HG03066 (cell line): ENCODE measurements at regions not wholly inside any gene's neighbourhood (a gene's known extent, or its start where the extent isn't known, plus 50 kb on each side); places are given as distances from the start of the nearest gene placed in this dataset.

Experiments used
- ATAC-seq: cut with Tn5 transposase; IDR thresholded peaks from one replicate; pipeline ENCODE4 v1.9.1; 2021; ENCODE audit warnings: low read depth; ENCODE audit not compliant: unreplicated experiment

DNA sequence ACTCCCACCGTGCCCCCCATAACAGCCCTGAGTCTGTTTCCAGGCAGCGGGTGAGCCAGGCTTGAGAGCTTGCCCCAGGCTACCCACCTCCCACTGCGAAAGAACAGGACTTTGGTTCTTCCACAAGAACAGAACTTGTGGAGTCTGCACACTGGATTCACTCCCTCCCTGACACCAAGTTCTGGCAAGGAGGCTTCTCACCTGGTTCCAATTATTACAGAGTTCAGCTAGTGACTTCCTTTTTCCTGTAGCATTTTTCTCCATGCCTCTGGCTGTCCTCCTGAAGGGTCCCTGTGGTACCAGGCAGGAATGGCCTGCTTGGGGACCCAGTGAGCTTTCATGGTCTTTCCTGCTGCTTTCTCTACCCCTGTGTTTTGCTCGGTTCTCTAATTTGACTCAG lies 208.6 kb upstream of the SFRP2 start:
- ATAC-seq: no peak

DNA sequence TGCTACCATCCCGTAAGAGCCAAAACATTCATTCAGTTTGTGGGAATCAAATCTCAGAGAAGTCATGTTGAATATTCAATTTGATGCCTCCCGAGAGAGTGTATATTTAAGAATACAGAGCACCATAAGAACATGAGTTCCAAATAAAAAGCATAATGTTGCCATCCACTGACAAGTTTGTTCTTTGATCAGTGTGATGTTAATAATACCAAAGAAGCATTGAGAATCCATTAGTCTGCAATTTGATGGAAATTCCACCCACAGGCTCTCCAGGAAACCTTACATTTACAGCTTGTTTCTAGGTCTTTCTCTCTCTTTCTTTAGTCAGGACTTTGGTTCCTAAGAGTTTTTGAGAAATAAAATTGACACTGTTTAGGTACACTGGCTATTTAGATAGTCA lies 200.6 kb upstream of the SFRP2 start:
- no peak for ATAC-seq

DNA sequence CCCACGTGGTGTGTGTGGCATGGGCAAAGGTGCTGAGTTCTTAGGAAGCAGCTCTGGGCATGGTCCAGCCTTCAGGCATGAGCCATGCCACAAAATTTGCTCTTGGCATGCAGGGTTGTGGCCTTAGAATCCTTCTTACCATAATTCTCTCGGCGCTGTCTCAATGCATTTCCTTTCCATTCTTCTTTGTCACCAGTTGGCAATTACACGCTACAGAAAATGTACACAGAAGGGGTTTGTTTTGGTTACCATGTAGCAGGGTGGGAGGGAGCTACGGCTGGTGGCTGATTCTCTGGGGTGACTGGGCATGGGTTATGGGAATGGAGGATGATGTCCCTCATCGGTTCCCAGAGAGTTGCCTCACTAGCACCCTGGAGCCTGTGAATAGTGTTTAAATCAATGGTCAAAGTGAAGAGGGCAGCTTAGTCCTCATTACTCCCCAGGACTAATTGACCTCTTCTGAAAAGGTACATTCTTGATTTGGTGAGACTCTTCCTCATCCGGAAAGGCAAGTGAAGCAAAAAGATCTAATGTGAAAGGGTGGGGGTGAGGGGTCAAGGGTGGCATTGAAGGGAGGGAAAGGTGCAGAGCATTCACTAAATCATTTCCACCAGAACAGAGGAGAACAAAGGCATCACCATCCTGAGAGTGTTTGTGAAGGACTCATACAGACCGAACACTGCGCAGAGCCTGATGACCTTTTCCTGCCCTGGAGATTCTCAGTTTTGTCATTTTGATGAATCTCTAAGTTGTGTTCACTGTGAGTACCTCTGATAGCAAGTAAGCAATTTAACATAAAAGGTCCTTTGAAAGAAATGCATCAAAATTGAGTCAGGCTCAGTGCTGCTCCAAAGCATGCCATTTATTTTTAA lies 199.8 kb upstream of the SFRP2 start:
- ATAC-seq: no peak

DNA sequence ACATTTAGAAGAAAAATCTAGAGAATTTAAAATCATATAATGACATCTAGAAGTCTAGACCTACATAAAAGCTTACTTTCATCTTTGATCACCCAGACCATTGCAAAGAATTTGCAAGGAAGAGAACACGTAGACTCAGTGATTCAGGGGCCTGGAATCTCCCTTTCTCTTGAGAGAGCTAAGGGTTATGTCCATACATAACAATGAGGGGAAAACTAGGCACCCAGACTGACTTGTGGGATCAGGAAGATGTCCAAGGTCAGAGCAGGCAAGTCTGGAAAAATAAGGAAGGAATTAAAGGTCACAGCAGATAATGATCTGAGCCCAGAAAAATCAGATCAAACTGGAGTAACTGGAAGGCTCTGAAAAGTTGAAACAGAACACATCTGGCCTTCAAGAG lies 198.4 kb upstream of the SFRP2 start:
- ATAC-seq: no peak

DNA sequence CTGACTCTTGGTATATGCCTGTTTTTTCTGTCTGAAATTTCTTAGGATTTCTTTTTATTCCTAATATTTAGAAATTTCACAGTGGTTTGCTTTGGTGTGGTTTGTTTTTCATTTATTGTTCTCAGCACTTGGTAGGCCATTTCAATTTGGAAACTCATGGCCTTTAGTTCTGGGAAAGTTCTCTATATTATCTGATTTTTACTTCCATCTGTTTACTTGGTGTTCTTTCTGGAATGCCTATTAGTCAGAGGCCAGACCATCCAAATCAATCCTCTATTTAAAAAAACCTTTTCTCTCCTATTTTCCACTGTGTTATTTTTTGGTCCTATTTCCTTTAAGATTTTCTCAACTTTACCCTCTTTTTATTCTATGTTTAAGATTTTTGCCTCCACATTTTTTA lies 188.1 kb upstream of the SFRP2 start:
- ATAC-seq: no peak

DNA sequence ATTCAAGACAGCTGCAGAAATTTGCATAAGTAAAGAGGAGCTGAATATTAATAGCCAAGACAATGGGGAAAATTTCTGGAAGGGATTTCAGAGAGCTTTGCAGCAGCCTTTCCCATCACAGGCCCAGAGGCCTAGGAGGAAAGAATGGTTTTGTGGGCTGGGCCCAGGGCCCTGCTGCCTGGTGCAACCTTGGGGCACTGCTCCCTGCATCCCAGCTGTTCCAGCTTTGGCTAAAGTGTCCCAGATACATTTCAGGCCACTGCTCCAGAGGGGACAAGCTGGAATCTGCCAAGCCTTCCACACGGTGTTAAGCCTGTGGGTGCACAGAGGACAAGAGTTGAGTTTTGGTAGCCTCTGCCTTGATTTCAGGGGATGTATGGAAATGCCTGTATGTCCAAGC lies 185.6 kb upstream of the SFRP2 start:
- ATAC-seq: no peak

DNA sequence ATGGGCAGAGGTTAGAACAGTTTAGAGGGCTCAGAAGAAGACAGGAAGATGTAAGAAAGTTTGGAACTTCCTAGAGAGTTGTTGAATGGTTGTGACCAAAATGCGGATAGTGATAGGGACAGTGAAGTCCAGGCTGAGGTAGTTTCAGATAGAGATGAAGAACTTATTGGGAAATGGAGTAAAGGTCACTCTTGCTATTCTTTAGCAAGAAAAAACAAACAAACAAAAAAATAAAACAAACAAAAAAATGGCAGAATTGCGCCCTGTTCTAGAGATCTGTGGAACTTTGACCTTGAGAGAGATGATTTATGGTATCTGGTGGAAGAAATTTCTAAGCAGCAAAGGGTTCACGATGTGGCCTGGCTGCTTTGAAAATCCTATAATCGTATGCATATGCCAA lies 185.1 kb upstream of the SFRP2 start:
- ATAC-seq: no peak

DNA sequence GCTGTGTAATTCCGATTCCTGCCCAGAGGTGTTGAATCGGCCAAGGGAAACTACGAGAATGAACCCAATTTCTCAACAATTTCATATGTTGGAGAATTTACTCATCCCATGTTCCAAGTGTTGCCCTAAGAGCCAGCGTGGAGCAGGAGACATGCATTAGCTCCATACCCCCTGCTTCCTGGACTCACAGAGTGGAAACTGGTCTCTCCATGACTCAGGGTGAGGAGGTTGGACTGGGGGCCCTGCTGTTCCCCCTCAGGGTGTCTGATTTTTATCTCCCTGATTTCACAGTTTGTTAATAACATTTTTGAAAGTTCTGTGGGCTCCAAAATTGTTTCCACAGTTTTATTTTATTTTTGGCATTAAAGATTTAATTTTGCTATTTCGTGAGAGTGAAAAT lies 183.0 kb upstream of the SFRP2 start:
- ATAC-seq: no peak

DNA sequence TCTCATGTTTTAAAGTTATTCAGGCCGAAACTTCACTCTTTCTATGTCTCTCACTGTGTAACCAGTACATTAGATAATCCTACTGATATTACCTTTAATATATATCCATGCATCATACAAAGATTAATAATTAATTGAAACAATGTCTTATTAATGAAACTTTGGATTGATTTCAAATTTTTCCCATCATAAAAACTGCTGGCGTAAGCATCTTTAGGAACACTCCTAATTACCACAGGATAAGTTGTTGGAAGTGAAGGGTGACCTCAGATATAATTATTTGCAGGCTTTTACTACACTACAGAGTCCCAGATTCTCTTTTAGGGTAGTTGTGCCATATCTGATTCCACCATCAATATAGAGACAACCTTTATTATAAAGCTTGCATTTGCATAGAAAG lies 181.3 kb upstream of the SFRP2 start:
- ATAC-seq: no peak

DNA sequence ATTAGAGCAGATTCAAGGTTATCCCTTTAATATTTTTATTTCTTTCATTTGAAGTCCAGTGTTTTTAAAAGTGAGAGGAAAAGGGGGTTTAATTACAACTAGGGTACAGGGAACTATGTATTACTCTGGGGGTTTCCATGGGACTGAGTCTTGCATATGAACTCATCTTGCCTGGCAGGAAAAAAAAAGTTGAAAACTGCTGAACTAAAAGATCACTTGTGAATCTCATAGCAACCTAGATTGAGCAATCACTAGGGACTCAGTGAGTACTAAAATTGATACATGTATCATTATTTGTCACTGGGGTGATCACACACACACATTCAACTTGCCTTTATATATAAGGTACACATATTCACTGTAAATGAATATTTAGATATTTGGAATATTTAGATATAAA lies 180.7 kb upstream of the SFRP2 start:
- no peak for ATAC-seq

DNA sequence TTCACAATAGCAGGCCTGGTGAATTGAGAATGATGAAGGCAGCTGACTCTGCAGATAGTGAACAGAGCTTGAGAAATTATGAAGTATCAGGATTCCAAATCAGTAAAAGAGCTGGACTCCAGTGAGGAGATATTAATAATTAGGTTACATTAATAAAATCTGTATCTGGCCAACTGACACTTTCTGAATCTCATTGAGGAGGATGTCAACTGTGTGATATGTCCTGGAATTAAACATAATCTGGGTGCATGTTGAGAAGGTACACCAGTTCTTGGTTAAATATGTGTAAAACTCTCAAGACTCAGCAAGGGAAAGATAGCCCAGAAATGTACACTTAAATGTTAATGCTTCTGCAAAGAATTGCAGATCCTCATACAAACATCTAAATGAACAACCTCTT lies 177.8 kb upstream of the SFRP2 start:
- ATAC-seq: no peak

DNA sequence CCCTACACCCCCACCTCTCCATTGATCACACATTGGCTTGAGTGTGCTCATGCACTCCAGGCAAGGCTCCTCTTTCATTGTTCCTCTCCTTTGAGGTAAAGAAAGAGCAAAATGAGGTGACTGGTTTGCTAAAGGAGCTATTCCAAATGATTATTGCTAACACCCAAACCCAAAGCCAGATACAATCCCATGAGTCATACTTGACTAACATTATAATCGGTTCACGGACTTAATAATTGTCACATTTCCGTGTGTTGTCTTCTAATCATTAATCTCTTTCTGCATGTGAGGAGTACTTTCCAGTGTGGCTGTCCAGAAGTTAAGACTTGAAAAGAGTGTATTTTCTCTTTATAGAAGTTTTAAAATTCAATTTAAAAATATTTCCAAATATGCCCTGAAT lies 174.3 kb upstream of the SFRP2 start:
- no peak for ATAC-seq

DNA sequence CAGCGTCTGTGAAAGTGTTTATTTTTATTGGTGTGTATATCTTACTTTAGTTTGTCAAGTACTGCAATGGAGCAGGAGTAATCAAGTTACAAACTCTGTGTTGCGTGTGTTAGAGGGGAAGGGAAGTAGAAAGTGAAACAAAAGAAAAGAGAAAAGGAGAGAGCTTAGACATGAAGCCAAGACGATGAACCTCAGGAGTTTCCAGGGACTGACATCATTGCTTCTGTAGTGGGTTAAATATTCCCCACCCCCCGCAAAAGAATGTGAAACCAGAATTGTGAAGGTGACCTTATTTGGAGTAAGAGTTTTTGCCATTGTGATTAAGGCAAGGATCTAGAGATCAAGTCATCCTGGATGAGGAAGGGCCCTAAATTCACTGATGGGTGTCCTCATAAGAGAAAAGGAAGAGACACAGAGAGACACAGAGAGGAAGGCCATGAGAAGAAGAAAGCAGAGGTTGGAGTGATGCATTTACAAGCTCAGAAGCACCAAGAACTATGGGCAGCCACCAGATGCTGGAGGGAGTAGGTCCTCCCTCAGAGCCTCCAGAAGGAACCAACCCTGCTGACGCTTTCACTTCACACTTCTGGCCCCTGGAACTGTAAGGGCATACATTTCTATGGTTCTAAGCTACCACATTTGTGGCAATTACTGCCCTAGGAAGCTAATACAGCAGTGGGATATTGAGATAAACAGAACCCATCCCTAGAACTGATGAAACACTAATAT lies 173.6 kb upstream of the SFRP2 start:
- no peak for ATAC-seq

DNA sequence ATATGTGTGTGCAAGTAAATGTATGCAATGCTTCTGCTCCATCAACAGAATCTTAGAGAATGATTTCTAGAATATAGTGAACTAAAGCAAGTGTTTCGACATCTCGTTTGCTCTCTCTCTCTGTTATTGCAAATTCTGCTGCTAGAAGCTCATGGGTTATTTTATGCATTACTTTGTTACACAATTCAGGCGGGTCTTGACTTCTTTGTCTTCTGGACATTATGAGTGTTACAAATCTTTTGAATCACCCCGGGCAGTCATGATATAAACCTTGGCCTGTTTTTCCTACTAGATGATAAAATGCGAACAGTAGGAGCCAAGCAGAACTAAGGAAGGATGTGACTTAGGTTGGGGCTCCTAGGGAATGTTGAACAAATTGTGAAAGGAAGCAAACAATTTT lies 166.4 kb upstream of the SFRP2 start:
- no peak for ATAC-seq

DNA sequence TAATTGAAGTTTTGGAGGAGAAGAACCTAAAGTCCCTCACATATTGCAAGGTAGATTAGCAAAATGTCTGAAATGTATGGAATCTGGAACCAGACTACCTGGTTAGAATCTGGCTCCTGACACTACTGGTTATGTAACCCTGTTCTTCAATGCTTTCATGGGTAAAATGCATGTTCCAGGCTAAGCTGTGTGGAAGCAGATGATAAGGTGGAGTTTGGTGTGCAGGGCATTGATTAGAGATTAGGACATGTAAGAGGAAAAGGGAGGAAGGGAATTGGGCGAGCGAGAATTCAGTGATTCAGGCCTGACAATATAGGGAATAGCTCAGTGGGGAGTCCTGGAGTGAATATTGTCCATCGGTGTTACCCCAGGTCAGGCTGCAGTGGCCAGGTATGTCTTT lies 165.8 kb upstream of the SFRP2 start:
- no peak for ATAC-seq

DNA sequence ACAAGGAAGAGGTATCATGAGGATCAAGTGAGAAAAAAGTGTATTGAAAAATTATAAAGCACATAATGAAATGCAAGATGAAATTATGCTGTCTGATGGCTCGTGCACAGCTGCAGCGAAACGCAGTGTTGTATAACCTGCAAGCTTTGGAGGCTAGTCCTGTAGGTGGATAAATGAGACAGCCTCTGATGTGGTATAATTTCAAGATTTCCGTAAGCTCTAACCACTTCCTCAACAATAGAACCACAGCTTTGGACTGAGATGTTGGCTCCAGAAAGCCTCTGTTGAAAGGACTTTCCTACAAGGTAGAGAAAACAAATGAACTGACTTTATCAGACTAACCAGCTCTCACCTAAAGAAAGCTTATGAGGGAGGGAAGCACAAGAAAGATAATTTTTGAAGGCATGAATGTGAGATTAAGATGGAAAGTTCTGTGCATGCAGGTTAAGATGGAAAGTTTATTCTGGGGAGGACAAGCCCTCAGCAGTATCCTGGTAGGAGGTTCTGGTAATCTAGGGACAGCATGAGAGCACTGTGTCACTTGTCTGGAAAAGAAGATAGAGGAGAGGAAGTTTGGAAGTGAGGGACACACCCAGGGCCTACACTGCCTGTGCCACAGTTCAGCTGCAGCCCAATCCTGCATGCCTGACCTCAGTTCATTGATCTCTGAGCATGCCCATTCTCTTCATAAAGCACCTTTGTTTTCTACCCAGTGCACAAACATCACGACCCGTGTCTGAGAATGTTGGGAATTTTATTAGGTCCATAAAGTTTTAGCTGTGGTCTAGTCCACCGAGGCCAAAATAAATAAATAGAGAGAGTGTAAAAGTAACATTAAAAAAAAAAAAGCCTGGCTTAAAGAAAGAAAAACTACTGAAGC lies 161.5 kb upstream of the SFRP2 start:
- ATAC-seq: no peak

DNA sequence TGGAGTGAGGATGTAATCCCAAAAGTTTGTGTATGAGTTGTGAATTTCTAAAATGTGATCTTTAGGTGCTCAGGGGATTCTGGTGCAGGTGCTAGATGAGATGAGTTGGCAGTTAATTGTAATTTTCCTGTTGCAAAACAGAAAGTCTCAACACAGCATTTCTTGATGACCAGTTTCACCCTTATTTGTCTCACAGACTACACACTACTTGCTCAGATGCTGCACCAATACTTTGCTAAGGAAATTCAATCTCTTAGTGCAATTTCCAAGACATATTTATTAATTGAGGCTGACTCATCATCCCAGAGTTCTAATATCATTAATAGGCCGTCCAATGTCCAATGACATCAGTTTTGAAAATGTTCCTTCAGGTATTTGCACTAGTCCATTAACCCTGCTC lies 159.2 kb upstream of the SFRP2 start:
- ATAC-seq: no peak

DNA sequence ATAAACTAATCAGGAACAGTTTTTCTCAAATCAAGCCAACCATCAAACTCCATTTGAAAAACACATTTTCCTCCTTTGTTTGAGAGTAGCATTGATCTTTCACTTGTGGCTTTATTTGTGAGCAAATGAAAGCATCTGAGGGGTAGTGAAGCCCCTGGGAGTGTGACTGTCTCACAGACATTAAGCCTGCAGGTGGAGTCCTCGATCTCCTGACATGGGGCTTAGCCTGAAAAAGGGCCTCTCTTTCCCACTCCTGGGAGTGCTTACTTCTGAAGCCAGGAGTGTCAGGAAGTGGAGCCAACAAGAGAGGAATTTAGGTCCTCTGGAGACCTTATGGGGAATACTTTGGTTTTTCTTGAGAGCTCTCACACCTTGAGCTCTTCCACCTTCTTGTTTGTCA lies 158.2 kb upstream of the SFRP2 start:
- ATAC-seq: no peak

DNA sequence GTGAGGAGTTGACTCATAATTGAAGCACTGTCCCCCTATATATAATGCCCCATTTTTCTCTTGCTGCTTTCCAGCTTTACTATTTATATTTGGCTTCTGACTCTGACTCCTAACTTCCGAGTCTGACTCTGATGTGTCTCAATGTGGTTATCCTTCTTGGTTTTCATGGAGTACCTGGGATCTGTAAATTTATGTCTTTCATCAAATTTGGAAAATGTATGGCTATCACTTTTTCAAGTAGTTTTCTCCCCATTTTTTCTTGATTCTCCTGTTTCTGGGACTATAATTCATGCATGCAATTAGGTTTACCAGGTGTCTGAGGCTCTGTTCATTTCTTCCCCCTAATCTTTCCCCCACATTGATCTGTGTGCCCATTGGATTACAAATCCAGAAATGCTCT lies 156.8 kb upstream of the SFRP2 start:
- no peak for ATAC-seq

DNA sequence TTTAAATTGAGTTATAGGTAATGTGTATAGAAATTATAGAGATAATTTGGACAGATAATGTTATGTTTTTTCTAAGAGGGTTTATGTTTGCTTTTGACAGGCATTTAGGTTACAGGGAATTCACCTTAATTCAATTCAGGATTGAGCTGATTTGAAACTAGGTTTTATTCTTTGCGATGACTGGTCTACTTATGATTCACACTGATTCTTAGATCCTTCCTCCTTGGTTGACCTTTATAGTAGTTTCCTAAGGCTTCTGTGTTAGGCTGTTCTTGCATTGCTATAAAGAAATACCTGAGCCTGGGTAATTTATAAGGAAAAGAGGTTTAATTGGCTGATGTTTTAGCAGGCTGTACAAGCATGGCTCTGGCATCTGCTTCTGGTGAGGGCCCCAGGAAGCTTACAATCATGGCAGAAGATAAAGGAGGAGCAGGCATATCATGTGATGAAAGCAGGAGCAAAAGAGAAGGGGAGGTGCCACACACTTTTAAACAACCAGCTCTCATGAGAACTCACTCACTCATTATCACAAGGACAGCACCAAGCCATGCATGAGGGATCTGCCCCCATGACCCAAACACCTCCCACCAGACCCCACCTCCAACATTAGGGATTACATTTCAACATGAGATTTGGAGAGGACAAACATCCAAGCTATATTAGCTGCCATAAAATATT lies 155.0 kb upstream of the SFRP2 start:
- ATAC-seq: no peak

DNA sequence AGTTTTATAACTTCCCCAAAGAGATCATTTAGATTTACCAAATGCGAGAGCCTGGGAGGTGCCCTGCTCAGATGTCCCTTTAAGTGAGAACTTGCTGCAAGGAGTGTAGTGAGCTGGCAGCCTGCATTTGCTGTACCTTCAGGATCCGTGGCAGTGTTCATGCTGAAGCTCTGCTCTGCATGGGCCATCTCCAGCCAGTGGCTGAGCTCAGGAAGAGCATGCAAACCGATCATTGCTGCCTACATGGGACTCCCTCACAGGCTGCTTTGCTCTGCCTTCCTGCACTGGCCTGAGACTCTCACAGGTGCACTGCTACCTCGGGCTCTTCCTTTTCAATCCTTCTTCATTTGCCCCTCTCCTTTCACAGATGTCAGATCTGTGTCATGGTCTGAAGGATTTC lies 152.0 kb upstream of the SFRP2 start:
- ATAC-seq: no peak
